HEK293 (cell line): ENCODE measurements at regions not wholly inside any gene's neighbourhood (a gene's known extent, or its start where the extent isn't known, plus 50 kb on each side); places are given as distances from the start of the nearest gene placed in this dataset.

Source experiments
- EGR2 ChIP-seq: fragments of 450-650 bp; formaldehyde crosslinking; IDR thresholded peaks from 2 replicates; pipeline ENCODE4 v1.5.1; 2016; ENCODE audit warnings: low read depth, missing biosample characterization, missing genetic modification characterization
- GFI1B ChIP-seq: fragments of 450-650 bp; formaldehyde crosslinking; IDR thresholded peaks from 2 replicates; pipeline ENCODE4 v1.5.1; 2016; ENCODE audit warnings: missing biosample characterization, missing genetic modification characterization
- ZNF24 ChIP-seq: fragments of 450-650 bp; formaldehyde crosslinking; IDR thresholded peaks from 2 replicates; pipeline ENCODE4 v1.5.1; 2016; ENCODE audit warnings: missing biosample characterization, missing genetic modification characterization
- ZNF274 ChIP-seq, 2 experiments: fragments of 200-500 bp in 1 of 2; fragments of 450-650 bp in 1 of 2; sonication (Bioruptor generic) in 1 of 2; formaldehyde crosslinking in 1 of 2; IDR thresholded peaks; 2 replicates each; pipeline versions ENCODE4 v1.5.1 to v1.6.1; 2014 to 2016; ENCODE audit warnings: borderline replicate concordance in 1 of 2, inconsistent platforms in 1 of 2, low read length in 1 of 2, missing biosample characterization in 1 of 2, missing genetic modification characterization in 1 of 2
- ZSCAN30 ChIP-seq: fragments of 450-650 bp; IDR thresholded peaks from 2 replicates; pipeline ENCODE4 v1.5.1; 2018; ENCODE audit warnings: missing biosample characterization, mild to moderate bottlenecking, missing genetic modification characterization, moderate library complexity
- TF ChIP-seq, protein P1 (sequence below): fragments of 450-650 bp; formaldehyde crosslinking; IDR thresholded peaks from 2 replicates; pipeline ENCODE4 v1.5.1; 2016; ENCODE audit warnings: missing biosample characterization, missing genetic modification characterization
- TF ChIP-seq, protein P2 (sequence below): fragments of 450-650 bp; formaldehyde crosslinking; IDR thresholded peaks from 2 replicates; pipeline ENCODE4 v1.5.1; 2016; ENCODE audit warnings: missing biosample characterization, missing genetic modification characterization

DNA sequence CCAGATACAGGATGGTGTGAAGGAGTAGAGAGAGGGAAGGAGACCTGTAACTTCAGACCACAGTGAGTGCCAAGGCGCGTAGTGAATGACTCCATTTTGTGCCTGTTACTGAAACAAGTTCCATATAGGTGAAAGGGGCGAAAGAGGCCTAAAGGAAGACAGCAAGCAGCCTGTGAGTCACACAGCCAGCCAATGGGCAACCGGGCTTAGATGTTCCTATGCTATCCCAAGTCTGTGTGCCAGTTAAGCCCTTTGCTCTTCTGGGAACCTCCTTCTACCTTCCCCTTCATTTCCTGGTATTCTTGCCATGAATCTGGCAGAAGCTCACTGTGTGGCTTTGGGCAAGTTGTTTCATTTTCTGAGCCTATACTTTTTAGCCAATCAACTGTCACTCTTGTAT, 161.8 kb upstream of the LDB2 start:
- TF ChIP-seq ZNF274 (IDR thresholded peaks at IDR 0.05; ENCODE audit: low read length) (no peak), ZNF274 (tag by site-specific recombination; IDR thresholded peaks at IDR 0.05; ENCODE audit: borderline replicate concordance) (no peak), ZSCAN30 (no peak), GFI1B (tag by site-specific recombination) (no peak), EGR2 (tag by site-specific recombination) (no peak), ZNF24 (no peak)
- TF ChIP-seq, protein P1, sequence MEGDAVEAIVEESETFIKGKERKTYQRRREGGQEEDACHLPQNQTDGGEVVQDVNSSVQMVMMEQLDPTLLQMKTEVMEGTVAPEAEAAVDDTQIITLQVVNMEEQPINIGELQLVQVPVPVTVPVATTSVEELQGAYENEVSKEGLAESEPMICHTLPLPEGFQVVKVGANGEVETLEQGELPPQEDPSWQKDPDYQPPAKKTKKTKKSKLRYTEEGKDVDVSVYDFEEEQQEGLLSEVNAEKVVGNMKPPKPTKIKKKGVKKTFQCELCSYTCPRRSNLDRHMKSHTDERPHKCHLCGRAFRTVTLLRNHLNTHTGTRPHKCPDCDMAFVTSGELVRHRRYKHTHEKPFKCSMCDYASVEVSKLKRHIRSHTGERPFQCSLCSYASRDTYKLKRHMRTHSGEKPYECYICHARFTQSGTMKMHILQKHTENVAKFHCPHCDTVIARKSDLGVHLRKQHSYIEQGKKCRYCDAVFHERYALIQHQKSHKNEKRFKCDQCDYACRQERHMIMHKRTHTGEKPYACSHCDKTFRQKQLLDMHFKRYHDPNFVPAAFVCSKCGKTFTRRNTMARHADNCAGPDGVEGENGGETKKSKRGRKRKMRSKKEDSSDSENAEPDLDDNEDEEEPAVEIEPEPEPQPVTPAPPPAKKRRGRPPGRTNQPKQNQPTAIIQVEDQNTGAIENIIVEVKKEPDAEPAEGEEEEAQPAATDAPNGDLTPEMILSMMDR (tag by site-specific recombination): no peak
- TF ChIP-seq, protein P2, sequence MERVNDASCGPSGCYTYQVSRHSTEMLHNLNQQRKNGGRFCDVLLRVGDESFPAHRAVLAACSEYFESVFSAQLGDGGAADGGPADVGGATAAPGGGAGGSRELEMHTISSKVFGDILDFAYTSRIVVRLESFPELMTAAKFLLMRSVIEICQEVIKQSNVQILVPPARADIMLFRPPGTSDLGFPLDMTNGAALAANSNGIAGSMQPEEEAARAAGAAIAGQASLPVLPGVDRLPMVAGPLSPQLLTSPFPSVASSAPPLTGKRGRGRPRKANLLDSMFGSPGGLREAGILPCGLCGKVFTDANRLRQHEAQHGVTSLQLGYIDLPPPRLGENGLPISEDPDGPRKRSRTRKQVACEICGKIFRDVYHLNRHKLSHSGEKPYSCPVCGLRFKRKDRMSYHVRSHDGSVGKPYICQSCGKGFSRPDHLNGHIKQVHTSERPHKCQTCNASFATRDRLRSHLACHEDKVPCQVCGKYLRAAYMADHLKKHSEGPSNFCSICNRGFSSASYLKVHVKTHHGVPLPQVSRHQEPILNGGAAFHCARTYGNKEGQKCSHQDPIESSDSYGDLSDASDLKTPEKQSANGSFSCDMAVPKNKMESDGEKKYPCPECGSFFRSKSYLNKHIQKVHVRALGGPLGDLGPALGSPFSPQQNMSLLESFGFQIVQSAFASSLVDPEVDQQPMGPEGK (tag by site-specific recombination): no peak
